DND-41 (cell line): ENCODE measurements at regions not wholly inside any gene's neighbourhood (a gene's known extent, or its start where the extent isn't known, plus 50 kb on each side); places are given as distances from the start of the nearest gene placed in this dataset.
A peak's percentile ranks its signal among the peaks of the same experiment; 100 is the strongest.

Experiments used
- ATAC-seq: fragments of 200-7000 bp; cut with Tn5 transposase; 3 replicates; pipeline ENCODE4 v1.9.1; 2021; ENCODE audit warnings: low read depth; ENCODE audit not compliant: insufficient read depth
- DNase-seq: peaks from one replicate; pipeline ENCODE4 v3.0.0-alpha.2; 2020
- H2AFZ ChIP-seq: 2 replicates; pipeline ENCODE4 v1.6.0; 2012; ENCODE audit warnings: low read depth, low read length
- H3K27ac ChIP-seq: 2 replicates; pipeline ENCODE4 v1.5.1; 2012; ENCODE audit warnings: low read length, inconsistent platforms
- H3K27me3 ChIP-seq: fragments of 200-600 bp; sonication (generic); 2 replicates; pipeline ENCODE4 v1.6.0; 2012; ENCODE audit warnings: low read length, mild to moderate bottlenecking, inconsistent platforms; ENCODE audit not compliant: insufficient read depth, poor library complexity
- H3K36me3 ChIP-seq: 2 replicates; pipeline ENCODE4 v1.5.1; 2012; ENCODE audit warnings: low read length, inconsistent platforms; ENCODE audit not compliant: insufficient read depth
- H3K4me1 ChIP-seq: 2 replicates; pipeline ENCODE4 v1.5.1; 2012; ENCODE audit warnings: mild to moderate bottlenecking, low read length; ENCODE audit not compliant: insufficient read depth
- H3K4me2 ChIP-seq: 2 replicates; pipeline ENCODE4 v1.6.0; 2012; ENCODE audit warnings: mild to moderate bottlenecking, moderate library complexity, low read length, inconsistent platforms; ENCODE audit not compliant: insufficient read depth
- H3K4me3 ChIP-seq, 2 experiments: fragments of 200-600 bp in 1 of 2; shearing (Covaris generic) in 1 of 2; 2 replicates each; pipeline ENCODE4 v1.5.1; 2012 to 2016; ENCODE audit warnings: inconsistent platforms in 2 of 2, low read length in 2 of 2, mild to moderate bottlenecking in 2 of 2, low read depth in 1 of 2, moderate library complexity in 1 of 2
- H3K79me2 ChIP-seq: 2 replicates; pipeline ENCODE4 v1.6.0; 2012; ENCODE audit warnings: low read length, inconsistent platforms; ENCODE audit not compliant: insufficient read depth
- H3K9ac ChIP-seq: 2 replicates; pipeline ENCODE4 v1.6.0; 2012; ENCODE audit warnings: low read depth, mild to moderate bottlenecking, inconsistent platforms, low read length, moderate library complexity
- H3K9me3 ChIP-seq: 2 replicates; pipeline ENCODE4 v1.5.1; 2012; ENCODE audit warnings: low read length, moderate library complexity, mild to moderate bottlenecking, inconsistent platforms; ENCODE audit not compliant: insufficient read depth, severe bottlenecking
- H4K20me1 ChIP-seq: 2 replicates; pipeline ENCODE4 v1.6.0; 2012; ENCODE audit warnings: low read length; ENCODE audit not compliant: insufficient read depth
- EZH2 ChIP-seq: IDR thresholded peaks from 3 replicates; pipeline ENCODE4 v1.6.1; 2012; ENCODE audit warnings: borderline replicate concordance, low read depth, mild to moderate bottlenecking, moderate library complexity, low read length, inconsistent platforms; ENCODE audit not compliant: severe bottlenecking
- TF ChIP-seq, protein P1 (sequence below): IDR thresholded peaks from 2 replicates; pipeline ENCODE4 v1.5.1; 2012; ENCODE audit warnings: borderline replicate concordance, low read length, moderate library complexity, mild to moderate bottlenecking; ENCODE audit not compliant: poor library complexity, severe bottlenecking; ENCODE audit errors: extremely low read depth

DNA sequence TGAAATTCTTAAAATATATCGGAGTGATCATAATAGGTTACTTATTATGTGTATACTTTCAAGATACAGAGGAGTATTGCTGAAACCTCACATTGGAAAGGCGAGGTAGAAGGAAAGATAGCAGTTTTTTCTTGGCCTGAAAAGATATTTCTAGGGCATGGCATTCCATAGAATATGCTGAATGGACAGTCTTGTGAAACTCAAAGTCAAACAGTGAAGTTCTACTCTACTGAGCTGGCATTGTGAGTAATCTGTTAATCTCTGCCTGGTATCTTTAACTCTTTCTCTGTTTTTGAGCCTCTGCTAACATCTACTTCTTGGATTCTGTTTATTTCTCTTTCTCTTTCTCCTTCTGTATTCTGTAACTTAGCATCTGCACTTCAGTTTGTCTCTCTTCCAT lies 176.3 kb upstream of the ZBTB20 start:
- ATAC-seq = no peak

DNA sequence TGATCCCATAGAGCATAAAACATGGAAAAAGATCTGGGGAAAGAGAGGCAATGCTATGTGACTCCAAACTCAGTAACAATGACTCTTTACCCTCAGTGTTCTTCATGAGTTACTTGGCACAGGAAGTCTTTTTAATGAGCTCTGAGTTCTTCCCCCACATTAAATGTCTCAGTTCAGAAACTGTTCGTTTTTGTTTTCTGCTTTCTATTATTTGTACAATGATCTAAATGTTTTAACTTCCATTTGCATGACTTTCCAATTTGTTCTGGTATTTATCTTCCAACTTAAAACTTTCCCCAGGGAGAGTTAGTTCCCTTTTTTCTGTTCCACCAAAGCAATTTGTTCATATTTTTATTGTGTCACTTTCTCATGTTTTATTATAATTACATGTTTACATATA lies 177.0 kb upstream of the ZBTB20 start:
- DNase-seq (no peak), ATAC-seq (no peak)
- H3K9ac ChIP-seq = no peak overlapping the region
- H3K27ac ChIP-seq = no peak overlapping the region
- H3K9me3 ChIP-seq = no peaks in the 10 kb centered on the region
- H3K79me2 ChIP-seq = no peaks in the 10 kb centered on the region
- H3K4me1 ChIP-seq = no peaks in the 10 kb centered on the region
- no peak overlapping the region for H3K4me3 ChIP-seq
- 0 out of 2 replicates have a peak, but pooled peaks cover 2% of the 10 kb centered on the region for H4K20me1 ChIP-seq
- no peak for TF ChIP-seq EZH2
- TF ChIP-seq, protein P1, sequence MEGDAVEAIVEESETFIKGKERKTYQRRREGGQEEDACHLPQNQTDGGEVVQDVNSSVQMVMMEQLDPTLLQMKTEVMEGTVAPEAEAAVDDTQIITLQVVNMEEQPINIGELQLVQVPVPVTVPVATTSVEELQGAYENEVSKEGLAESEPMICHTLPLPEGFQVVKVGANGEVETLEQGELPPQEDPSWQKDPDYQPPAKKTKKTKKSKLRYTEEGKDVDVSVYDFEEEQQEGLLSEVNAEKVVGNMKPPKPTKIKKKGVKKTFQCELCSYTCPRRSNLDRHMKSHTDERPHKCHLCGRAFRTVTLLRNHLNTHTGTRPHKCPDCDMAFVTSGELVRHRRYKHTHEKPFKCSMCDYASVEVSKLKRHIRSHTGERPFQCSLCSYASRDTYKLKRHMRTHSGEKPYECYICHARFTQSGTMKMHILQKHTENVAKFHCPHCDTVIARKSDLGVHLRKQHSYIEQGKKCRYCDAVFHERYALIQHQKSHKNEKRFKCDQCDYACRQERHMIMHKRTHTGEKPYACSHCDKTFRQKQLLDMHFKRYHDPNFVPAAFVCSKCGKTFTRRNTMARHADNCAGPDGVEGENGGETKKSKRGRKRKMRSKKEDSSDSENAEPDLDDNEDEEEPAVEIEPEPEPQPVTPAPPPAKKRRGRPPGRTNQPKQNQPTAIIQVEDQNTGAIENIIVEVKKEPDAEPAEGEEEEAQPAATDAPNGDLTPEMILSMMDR = no peak
- no peak overlapping the region for H2AFZ ChIP-seq
- no peaks in the 10 kb centered on the region for H3K36me3 ChIP-seq
- H3K4me2 ChIP-seq = no peak overlapping the region
- no peaks in the 10 kb centered on the region for H3K27me3 ChIP-seq

More for the DNA sequence above, 176.3 kb upstream of the ZBTB20 start:
- Histone ChIP-seq H4K20me1 (0 out of 2 replicates have a peak, but pooled peaks cover 2% of the 10 kb centered on the region), H3K4me1 (no peaks in the 10 kb centered on the region), H3K36me3 (no peaks in the 10 kb centered on the region), H3K9me3 (no peaks in the 10 kb centered on the region), H3K9ac (no peak overlapping the region), H3K4me2 (no peak overlapping the region), H3K27ac (no peak overlapping the region), H3K79me2 (no peaks in the 10 kb centered on the region), H3K27me3 (no peaks in the 10 kb centered on the region), H2AFZ (no peak overlapping the region), H3K4me3 (no peak overlapping the region)
- no peak for DNase-seq
- no peak for TF ChIP-seq EZH2
- TF ChIP-seq, protein P1 = no peak

DNA sequence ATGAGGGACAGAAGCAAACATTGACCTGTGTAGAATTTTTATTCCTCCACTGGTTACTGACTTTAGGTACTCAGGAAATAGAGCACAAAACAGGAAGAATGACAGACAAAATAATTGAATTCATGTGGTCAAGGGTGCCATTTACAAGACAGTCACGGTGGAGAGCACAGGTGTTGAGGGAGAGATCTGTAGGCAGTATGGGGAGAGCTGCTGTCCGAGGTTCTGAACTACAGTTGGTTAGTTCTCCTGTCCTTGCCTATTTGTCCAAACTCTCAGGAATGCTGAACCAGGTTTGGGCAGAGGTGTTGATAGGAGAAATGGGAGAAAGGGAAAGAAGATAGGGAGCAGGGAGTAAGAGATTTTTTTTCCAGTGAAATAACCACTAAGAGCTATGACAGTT lies 178.5 kb upstream of the ZBTB20 start:
- Histone ChIP-seq H3K4me3 (no peak overlapping the region), H3K79me2 (no peaks in the 10 kb centered on the region), H3K4me1 (no peaks in the 10 kb centered on the region), H3K27me3 (no peaks in the 10 kb centered on the region), H3K4me2 (no peak overlapping the region), H3K9me3 (no peaks in the 10 kb centered on the region), H3K36me3 (no peaks in the 10 kb centered on the region), H3K9ac (no peak overlapping the region), H2AFZ (no peak overlapping the region), H4K20me1 (0 out of 2 replicates have a peak, but pooled peaks cover 2% of the 10 kb centered on the region), H3K27ac (no peak overlapping the region)
- DNase-seq (peak; percentile 47), ATAC-seq (peak; percentile 76)
- TF ChIP-seq EZH2 = no peak
- TF ChIP-seq, protein P1 = no peak

DNA sequence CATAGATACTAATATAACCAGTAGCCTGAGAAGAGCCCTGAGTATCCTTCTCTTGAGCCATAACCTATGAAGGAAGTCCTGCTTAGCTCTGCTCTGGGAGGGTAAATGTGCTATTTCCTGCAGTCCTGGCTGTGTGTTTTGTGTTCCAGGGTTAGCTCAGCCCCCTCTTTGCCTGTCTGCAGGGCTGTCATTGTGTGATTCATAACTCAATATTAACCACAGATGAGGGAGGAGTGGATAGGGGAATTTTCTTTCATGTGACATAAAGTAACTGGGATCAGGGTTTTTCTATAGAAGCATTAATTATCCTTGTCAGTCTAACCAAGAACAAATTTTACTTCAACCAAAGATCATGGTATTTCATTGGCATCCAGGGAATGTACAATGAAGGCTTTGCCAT lies 183.3 kb upstream of the ZBTB20 start:
- Histone ChIP-seq H3K79me2 (no peaks in the 10 kb centered on the region), H3K9ac (no peak overlapping the region), H3K4me1 (no peaks in the 10 kb centered on the region), H2AFZ (no peak overlapping the region), H3K4me2 (no peak overlapping the region), H3K4me3 (no peak overlapping the region), H3K27me3 (no peaks in the 10 kb centered on the region), H3K9me3 (no peaks in the 10 kb centered on the region), H4K20me1 (no peaks in the 10 kb centered on the region), H3K27ac (no peak overlapping the region), H3K36me3 (no peaks in the 10 kb centered on the region)
- ATAC-seq (no peak), DNase-seq (no peak)
- no peak for TF ChIP-seq EZH2
- TF ChIP-seq, protein P1 = no peak
